ENCODE measurements at regions not wholly inside any gene's neighbourhood (a gene's known extent, or its start where the extent isn't known, plus 50 kb on each side); places are given as distances from the start of the nearest gene placed in this dataset.

GRCh38 chr11:114918286-114918685 lies 240.0 kb downstream of the NXPE2 start:
- TF ChIP-seq POLR2A (IDR thresholded peaks at IDR 0.05) (no peak), CTCF (IDR thresholded peaks at IDR 0.05) (no peak)

Measured in Peyer's patch (tissue), 4 donors.